Left cardiac atrium (tissue), 4 donors: ENCODE measurements at regions not wholly inside any gene's neighbourhood (a gene's known extent, or its start where the extent isn't known, plus 50 kb on each side); places are given as distances from the start of the nearest gene placed in this dataset.

Source experiments
- ATAC-seq, 2 donors: fragments of 200-7000 bp; cut with Tn5 transposase; one replicate each; pipeline ENCODE4 v1.9.1; 2020; ENCODE audit warnings: mild to moderate bottlenecking in 2 of 2, moderate library complexity in 2 of 2
- DNase-seq: peaks from one replicate; pipeline ENCODE4 v3.0.0-alpha.2; 2020
- intact Hi-C, 2 donors: fragments of 100-400 bp; cut with DNase I; formaldehyde crosslinking; loops; one replicate each; pipeline versions ENCODE4 v1.14.1 to v1.15.1; 2022 to 2023
- donor health status: DM: no; HTN: yes; CAD: no.
- donor health status: DM: no; HTN: yes; CAD: no; lungs with severe emphysema.
- donor health status: DM: yes; HTN: yes; CAD: no.
- donor health status: Dilated cardiomyopathy.

DNA sequence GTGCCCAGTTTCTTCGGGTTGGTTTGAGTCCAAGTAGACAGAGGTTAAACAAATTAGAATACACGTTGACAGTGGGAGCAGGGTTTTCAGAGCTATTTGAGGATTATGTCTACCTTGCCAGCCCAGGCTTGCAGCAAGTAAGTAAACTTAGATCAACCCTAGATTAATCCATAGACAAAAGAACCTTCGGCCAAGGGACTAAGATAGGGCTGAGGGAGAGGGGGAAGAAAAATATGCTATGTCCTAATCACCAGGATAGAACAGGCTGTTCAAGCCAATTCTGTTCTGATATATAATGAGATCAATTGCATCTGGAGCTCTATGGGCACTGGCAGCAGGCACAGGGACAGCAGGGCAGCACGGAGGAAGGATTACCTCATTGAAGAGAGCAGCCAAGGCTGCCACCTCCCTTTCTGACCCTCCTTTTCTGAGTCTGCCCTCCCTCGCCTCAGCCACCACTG, 377.7 kb downstream of the PIK3R1 start:
- ATAC-seq, result peak; percentile 47 to 72
- no peak for DNase-seq
- intact Hi-C loops, result no loop called here

DNA sequence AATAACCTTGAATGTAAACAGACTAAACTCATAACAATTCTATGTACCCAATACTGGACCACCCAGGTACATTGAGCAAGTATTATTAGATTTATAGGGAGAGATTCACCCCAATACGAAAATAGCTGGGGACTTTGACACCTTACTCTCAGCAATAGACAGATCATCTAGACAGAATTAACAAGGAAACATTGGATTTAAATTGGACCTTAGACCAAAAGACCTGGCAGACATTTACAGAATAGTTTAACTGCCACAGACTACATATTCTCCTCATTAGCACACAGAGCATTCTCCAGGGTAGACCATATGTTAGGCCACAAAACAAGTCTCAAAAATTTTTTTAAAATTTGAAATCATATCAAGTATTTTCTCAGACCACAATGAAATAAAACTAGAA, 397.4 kb downstream of the PIK3R1 start:
- no peak for DNase-seq
- no peak for ATAC-seq
- intact Hi-C loops, result no loop called here

DNA sequence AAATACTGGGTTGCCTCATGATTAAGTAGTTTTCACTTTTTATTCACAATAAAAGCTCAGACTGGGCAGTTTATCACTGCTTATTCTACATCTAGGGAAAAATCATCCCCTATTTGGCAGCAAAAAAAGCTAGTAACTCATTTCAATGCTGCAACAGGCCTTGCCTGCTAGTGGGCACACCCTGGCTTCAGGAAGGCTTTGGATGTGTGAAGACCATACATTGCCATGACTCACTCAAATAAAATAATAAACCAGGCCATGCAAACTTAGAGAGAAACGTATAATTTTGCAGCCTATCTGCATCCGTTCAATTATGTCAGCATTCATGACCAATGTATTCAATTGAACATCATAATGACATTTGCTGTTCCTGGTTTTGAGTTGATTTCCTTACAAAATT, 402.9 kb downstream of the PIK3R1 start:
- no peak for ATAC-seq
- no peak for DNase-seq
- intact Hi-C loops, result no loop called here

DNA sequence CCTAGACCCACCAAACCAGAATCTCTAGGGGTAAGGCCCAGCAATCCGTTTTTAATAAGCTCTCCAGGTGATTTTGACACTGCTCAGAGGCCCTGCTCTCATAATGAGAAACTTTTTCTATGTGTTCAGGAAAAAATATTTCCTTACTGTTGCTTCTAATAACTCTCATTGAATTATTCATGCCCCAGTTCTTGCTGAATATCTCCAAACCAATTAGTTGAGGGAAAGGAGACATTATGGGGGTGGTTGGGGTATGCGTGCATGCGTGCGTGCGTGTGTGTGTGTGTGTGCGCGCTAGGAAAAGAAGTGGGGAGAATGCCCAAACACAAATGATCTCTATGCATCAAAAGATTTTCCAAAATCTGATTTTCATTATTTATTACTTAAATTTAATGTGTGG, 411.4 kb downstream of the PIK3R1 start:
- DNase-seq, result no peak
- intact Hi-C loops, result no loop called here
- no peak for ATAC-seq

DNA sequence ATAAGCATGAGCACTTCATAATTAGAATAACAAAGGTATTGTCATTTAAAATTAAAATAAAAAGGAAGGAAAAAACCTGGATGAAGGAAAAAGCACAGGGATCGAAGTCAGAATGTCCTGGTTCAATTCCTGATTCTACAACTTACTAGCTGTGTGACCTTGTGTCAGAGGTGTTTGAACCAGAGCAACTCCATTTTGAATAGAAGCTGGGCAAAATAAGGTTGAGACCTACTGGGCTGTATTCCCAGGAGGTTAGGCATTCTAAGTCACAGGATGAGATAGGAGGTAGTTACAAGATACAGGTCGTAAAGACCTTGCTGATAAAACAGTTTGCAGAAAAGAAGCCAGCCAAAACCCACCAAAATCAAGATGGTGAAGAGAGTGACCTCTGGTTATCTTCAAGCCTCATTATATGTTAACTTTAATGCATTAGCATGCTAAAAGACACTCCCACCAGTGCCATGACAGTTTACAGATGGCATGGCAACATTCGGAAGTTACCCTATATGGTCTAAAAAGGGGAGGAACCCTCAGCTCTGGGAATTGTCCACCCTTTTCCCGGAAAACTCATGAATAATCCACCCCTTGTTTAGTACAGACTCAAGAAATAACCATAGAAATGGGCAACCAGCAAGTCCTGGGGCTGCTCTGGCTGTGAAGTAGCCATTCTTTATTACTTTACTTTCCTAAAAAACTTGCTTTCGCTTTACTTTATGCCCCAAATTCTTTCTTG, 412.7 kb downstream of the PIK3R1 start:
- intact Hi-C loops, result no loop called here
- DNase-seq, result no peak
- no peak for ATAC-seq

DNA sequence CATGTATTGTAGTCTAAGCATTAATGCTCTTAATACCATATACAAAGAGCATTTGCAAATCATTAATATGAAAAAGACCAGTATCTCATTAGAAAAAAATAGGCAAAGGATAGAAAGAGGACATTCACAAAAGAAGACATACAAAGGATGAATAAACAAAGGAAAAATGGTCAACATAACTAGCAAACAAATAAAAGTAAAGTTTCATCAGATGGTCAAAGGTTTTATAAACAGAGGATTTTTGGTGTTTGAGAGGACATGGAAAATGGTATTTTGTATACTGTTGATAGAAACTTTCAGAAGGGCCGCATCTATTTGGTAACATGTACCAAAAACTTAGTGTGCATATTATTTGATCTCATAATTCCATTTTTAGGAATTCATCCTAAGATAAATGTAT, 414.8 kb downstream of the PIK3R1 start:
- intact Hi-C loops, result no loop called here
- no peak for DNase-seq
- ATAC-seq, result no peak

DNA sequence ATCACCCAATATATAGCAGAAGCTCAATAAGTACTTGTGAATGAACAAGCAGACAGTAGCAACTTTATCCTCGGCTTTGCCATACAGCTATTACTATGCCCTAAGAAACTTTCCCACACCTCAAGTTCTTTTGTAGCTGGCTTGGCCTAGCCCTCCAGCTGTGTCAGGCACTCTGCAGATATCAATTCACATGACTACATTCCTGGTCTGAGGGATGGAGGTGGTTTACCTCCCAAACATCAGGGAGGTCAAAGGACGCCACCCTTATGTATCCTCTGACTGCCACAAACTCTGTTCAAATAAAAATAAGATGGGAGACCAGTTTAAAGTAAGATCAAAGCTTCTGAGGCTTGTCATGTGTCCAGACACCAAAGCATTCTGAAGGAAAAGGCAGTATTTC, 416.3 kb downstream of the PIK3R1 start:
- ATAC-seq (no peak), DNase-seq (no peak)
- intact Hi-C loops, result no loop called here

DNA sequence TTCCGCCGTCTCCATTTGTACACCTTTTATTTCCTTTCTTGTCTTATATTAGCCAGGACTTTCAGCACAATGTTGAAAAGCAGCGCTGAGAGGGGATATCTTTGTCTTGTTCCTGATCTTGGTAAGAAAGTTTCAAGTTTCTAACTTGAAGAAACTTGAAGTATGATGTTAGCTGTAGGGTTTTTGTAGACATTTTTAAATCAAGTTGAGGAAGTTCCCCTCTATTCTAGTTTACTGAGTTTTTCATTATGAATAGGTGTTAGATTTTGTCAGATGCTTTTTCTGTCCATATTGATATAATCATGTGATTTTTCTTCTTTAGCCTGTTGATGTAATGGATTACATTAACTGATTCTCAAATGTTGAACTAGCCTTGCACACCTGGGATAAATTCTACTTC, 425.7 kb downstream of the PIK3R1 start:
- ATAC-seq, result no peak
- intact Hi-C loops, result loop anchor here in 1 of 2 donors (10.0 kb wide), 1 partner anchor 346 kb away; no protein-coding TSS in a partner anchor

DNA sequence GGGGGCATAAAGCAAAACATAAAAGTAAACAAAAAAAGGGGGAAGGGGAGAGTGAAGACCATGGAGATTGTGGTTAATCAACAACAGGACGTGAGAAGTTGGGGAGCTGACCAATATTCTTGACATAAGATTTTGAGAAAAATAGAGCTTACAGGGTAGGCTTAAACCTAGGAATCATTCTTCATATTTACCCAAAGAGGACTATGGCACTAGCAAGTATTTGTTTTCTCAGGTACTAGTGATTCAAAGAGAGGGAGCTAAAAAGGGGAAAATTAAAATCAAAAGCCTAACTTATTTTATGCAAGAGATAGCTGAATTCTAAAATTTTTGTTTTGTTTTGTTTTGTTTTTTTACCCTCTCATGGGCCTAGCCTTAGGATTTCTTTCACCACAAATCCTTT, 427.5 kb downstream of the PIK3R1 start:
- intact Hi-C loops, result loop anchor here in 1 of 2 donors (10.0 kb wide), 1 partner anchor 348 kb away; no protein-coding TSS in a partner anchor
- no peak for DNase-seq
- no peak for ATAC-seq

More for the DNA sequence above, 425.7 kb downstream of the PIK3R1 start:
- no peak for DNase-seq

DNA sequence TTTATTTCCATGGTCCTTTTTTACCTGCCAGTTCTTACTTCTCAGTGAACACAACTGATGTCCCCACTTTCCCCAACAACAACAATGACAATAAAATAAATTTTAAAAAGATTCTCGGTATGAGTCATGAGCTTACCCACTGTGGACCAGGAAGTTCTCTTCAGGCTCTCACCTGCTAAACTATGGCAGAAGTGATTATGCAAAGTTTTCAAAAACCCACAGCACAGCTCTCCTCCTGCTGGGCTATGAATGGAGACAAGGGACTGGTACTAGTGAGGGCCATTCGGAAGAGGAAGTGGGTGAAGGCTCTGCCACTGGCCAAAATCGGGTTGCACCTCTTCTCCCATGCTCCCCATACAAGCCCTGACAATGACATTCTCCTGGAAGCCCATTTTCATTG, 429.4 kb downstream of the PIK3R1 start:
- ATAC-seq, result no peak
- no peak for DNase-seq
- intact Hi-C loops, result loop anchor here in 1 of 2 donors (10.0 kb wide), 1 partner anchor 350 kb away; no protein-coding TSS in a partner anchor

DNA sequence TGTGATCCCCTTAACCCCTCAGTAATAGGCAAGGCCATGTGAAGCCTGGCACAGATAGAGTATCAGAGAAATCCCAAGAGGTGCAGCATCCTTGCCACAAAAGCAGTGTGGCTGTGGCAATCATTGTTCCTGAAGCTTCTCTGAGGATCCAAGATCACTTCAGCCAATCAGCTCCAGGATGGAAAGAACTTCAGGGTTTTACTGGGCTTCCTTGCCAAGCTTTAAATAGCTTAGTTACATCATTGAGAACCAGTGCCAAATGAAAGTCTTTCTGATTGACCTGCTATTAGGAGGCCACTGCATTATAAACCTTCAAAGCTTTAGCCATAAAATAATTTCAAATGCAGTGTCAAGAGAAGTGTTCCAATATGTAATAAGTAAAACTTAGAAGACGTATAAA, 430.6 kb downstream of the PIK3R1 start:
- DNase-seq (no peak), ATAC-seq (peak; percentile 45 to 67)
- intact Hi-C loops, result loop anchor here in 1 of 2 donors (10.0 kb wide), 1 partner anchor 351 kb away; no protein-coding TSS in a partner anchor

DNA sequence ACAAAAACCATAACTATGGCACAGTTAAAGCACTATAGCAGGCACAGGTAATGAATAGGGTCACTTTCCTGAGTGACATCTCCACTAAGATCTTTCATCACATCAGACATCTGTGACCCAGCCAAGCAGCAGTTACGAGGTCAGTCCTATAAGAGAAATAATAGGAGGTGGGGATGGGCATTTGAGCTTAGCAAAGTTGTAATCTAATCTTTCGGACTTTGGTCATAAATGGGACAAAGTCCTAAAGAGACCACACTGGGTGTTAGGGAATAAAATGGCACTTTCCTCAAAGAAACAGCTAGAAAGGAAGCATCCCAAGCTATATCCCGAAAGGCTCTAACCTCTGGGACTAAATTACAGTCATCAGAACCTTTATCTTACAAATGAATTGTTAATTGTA, 432.2 kb downstream of the PIK3R1 start:
- intact Hi-C loops, result loop anchor here in 1 of 2 donors (10.0 kb wide), 1 partner anchor 353 kb away; no protein-coding TSS in a partner anchor
- ATAC-seq (no peak), DNase-seq (no peak)

DNA sequence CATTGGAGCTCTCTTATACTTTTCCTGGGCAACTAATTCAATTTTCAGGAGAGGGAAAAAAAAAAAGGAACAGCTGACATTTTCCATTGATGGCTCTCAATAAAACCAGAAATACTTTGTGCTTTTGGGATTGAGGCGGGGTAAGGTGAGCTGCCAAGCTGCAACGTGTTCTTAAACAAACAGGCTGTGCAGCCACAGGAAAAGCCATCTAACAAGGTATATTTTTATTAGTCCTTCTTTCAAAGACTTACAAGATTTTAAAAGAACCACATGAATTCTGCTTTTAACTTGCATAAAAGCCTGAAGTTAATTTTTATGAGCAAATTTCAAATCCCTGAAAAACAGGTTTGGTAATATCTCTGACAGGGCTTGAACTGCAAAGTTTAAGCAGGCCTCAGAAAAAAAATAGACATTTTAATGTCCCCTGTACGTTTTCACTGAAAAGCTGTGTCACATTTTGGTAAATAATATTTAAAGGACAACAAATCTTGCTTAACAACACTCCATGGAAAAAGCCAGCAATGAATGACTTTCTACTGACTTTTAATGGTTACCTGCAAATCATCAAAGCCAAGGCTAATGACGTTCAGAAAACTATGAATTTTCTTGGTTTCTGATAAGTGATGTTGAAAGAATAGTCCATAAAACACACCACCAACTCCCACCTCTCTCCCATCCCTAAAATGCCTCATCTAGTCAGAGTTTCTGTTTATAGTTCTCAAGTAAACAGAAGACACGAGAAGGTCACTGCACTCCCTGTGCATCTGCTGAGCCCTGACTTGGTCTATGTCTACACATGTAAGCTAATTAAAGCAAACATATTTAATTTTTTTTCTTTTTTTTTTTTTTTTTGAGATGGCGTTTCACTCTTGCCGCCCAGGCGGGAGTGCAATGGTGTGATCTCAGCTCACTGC, 433.6 kb downstream of the PIK3R1 start:
- DNase-seq (no peak), ATAC-seq (no peak)
- intact Hi-C loops, result loop anchor here in 1 of 2 donors (10.0 kb wide), 1 partner anchor 354 kb away; no protein-coding TSS in a partner anchor

DNA sequence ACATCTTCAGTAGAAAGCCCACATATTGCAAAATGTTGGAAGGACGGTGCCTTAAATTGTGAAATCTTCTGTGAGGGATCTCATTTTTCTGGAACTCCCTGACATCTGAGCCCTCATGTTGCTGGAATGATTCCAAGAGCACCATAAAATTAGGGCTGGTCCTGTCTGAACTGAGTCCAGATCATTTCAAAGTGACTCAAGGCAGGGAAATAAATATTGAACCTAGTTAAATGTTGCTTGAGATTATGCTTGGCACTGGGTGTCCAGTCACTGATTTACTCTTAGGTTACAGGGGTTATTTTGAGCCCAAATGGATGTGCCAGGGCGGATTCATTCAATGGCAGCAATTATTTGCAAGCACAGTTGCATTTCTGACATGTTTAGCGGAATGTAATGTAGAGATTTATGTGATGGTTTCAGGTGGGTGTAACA, 437.0 kb downstream of the PIK3R1 start:
- ATAC-seq (peak; percentile 30 to 67), DNase-seq (no peak)
- intact Hi-C loops, result no loop called here

DNA sequence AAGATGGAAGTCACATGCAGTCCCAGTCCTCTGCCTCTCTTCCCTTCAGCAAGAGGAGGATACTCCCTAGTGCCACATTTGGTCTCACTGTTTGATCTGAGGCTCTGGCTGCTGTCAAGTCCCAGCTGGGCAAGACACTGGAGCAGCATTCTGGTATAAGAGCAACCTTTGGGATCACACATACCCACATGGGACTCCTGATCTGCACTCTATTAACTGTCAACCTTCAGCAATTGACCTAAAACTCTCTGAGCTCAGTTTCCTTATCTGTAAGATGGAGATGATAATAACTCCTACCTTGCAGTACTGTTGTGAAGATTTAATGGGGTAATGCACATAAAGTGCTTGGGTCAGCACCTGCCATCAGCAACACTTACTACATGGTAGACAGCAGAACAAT, 437.9 kb downstream of the PIK3R1 start:
- DNase-seq (no peak), ATAC-seq (no peak)
- intact Hi-C loops, result no loop called here

DNA sequence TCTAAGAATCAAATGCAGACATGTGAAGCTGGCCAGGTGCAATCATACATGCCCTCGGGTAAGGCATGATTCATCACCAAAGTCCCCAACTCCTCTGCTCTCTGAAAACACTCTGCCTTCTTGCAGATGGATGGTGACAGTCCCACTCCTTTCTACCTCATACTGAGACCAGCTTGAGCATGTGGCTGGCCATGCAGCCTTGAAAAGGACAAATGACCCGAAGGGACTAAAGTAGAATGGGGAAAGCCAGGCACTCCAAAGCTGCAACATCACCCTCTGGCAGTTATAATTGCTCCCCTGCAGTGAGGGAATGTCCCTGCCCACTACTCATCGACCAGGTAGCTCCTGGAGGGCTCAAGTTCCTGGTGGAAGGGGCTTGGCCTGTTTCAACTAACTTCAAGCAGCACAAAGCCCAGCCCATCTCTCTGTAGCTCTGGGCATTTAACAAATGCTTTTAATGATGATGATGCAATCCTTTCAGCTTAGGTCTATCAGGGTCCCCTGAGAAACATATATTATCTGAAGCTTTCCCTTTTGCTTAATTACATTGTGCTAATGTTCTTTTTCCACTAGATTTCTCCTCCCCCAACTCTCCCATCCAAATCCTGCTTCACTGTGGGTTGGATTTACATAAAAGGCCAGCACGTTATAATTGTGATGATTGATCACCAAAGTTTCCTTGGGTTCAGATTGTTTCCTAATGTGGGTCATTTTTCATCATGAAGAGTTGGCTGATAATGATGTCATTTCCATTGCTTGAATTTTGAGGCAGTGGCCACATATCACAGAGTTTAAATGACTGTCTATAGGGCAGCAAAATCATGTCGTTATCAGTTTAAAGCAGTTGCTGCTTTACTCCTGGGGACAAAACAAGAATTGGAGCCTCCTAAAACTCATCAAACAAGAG, 436.5 kb upstream of the SLC30A5 start:
- DNase-seq (no peak), ATAC-seq (no peak)
- intact Hi-C loops, result no loop called here

DNA sequence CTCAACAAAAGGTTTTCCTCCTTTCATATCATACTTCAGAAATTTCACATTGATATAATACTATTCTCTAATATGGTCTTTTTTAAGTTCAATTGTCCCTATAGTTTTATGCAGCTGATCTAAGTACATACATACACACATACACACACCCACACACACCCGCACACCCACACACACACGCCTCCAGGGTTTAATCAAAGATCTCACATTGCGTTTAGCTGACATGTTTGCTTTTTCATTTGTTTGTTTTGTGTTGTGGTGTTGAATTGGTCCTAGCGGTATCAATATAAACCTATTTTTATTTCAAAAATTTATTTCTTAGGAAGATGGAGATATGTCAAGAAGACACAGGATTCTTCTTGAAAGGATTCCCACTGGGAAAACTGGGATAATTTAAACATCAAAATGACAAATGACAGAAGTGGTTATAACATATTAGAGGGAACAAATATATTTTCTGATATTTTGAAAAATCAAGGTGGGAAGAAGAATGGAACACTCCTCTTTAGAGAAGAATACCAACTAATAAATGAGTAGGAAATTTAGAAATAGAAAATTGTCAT, 434.9 kb upstream of the SLC30A5 start:
- intact Hi-C loops, result no loop called here
- ATAC-seq, result no peak
- DNase-seq, result no peak

DNA sequence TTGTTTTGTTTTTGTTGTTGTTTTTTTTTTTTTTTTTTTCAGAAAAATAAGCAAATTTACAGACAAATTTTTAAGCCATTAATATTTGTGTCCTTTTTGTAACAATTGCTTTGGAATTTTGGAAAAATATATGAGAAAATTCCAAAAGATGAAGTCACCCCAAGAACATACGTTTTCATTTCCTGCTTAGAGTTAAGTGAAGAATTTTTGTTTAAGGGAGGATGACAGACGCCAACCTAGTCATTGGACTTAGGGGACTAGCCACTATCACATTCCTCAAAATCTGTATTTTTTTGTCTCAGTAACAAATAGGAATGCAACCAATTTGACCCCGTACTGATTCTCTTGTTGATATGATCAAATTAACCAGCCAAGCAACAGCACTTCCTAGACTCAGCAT, 433.9 kb upstream of the SLC30A5 start:
- DNase-seq, result no peak
- intact Hi-C loops, result no loop called here
- no peak for ATAC-seq

DNA sequence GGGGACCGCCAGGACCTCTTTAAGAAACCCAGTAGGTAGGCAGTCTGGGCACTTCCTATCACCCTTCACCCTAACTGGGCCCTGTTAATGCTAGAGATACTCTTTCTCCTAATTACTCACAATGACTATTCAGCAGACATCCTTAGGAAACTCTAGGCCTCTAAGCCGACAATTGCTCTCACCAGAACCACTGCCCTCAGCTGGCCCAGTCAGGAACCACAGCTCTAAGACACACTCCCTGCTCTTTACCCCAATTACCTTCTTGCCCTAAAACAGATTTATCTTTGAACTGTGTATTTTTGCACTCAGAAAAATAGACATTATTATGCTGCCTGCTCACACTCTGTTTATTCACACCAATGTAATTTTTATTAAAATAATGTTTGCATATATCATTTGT, 432.6 kb upstream of the SLC30A5 start:
- ATAC-seq (no peak), DNase-seq (no peak)
- intact Hi-C loops, result no loop called here
